Tibial nerve (tissue), 4 donors: ENCODE measurements at regions not wholly inside any gene's neighbourhood (a gene's known extent, or its start where the extent isn't known, plus 50 kb on each side); places are given as distances from the start of the nearest gene placed in this dataset.

ENCODE experiments used
- DNase-seq, 2 donors: peaks; one replicate each; pipeline ENCODE4 v3.0.0-alpha.2; 2019; ENCODE audit warnings: low spot score in 2 of 2
- H3K27ac ChIP-seq, 4 donors: fragments of 200-600 bp; sonication (generic) in 3 of 4; one replicate each; pipeline ENCODE4 v1.5.1; 2017 to 2019; ENCODE audit warnings: mild to moderate bottlenecking in 1 of 4
- H3K27me3 ChIP-seq, 2 donors: fragments of 200-600 bp; sonication (generic) in 1 of 2; one replicate each; pipeline versions ENCODE4 v1.5.1 to v1.6.0; 2017 to 2019
- H3K36me3 ChIP-seq, 3 donors: fragments of 200-600 bp; sonication (generic); one replicate each; pipeline ENCODE4 v1.5.1; 2018 to 2019
- H3K4me1 ChIP-seq, 4 donors: fragments of 200-600 bp; sonication (generic) in 3 of 4; one replicate each; pipeline ENCODE4 v1.5.1; 2017 to 2019
- H3K4me3 ChIP-seq, 4 donors: fragments of 200-600 bp; sonication (generic) in 3 of 4; one replicate each; pipeline ENCODE4 v1.5.1; 2017 to 2019; ENCODE audit warnings: mild to moderate bottlenecking in 1 of 4, moderate library complexity in 1 of 4
- H3K9me3 ChIP-seq, 4 donors: fragments of 200-600 bp; sonication (generic) in 3 of 4; one replicate each; pipeline ENCODE4 v1.5.1; 2017 to 2019
- EP300 ChIP-seq, 2 donors: sonication (generic); formaldehyde crosslinking; IDR thresholded peaks; one replicate each; pipeline ENCODE4 v1.6.1; 2017; ENCODE audit warnings: antibody characterized with exemption in 2 of 2, mild to moderate bottlenecking in 1 of 2
- POLR2A ChIP-seq, 2 donors: fragments of 450-650 bp; IDR thresholded peaks; one replicate each; pipeline ENCODE4 v1.6.1; 2017; ENCODE audit warnings: antibody characterized with exemption in 2 of 2, mild to moderate bottlenecking in 2 of 2, moderate library complexity in 2 of 2
- WGBS, 2 donors: methylation state at CpG; one replicate each; pipeline ENCODE4 v1.1.5; 2018; 5-methylcytosine and 5-hydroxymethylcytosine counted together
- TF ChIP-seq, protein P1 (sequence below), 5 experiments: fragments of 200-600 bp in 3 of 5; fragments of 450-650 bp in 2 of 5; sonication (generic) in 3 of 5; IDR thresholded peaks; one replicate each; pipeline ENCODE4 v1.5.1; 2016 to 2019; ENCODE audit warnings: antibody characterized with exemption in 5 of 5, mild to moderate bottlenecking in 3 of 5, moderate library complexity in 2 of 5

DNA sequence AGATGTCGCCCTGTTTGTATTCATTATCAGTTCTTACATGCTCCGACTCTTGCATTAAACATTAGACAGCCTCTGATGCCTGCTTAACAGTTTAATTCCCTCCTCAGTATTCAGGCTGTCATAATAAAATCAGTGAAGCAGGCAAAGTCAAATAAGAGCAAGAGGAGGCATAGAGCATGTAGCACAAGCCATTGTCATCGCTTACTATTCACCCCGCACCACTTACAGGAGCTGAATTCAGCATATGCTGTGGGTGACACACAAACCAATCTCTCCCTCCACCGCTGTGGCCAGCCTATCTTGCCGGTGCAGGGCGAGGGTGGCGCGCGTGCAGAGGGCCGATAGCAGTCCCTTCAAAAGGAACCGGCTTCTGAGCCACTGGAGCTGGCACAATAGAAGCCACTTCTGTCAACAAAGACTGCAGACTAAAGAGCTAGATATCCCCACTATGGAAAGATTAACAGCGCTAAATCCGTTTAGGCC, 433.2 kb upstream of the MGMT start:
- TF ChIP-seq, protein P1, sequence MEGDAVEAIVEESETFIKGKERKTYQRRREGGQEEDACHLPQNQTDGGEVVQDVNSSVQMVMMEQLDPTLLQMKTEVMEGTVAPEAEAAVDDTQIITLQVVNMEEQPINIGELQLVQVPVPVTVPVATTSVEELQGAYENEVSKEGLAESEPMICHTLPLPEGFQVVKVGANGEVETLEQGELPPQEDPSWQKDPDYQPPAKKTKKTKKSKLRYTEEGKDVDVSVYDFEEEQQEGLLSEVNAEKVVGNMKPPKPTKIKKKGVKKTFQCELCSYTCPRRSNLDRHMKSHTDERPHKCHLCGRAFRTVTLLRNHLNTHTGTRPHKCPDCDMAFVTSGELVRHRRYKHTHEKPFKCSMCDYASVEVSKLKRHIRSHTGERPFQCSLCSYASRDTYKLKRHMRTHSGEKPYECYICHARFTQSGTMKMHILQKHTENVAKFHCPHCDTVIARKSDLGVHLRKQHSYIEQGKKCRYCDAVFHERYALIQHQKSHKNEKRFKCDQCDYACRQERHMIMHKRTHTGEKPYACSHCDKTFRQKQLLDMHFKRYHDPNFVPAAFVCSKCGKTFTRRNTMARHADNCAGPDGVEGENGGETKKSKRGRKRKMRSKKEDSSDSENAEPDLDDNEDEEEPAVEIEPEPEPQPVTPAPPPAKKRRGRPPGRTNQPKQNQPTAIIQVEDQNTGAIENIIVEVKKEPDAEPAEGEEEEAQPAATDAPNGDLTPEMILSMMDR (IDR thresholded peaks at IDR 0.05) = no peak
- TF ChIP-seq EP300 (IDR thresholded peaks at IDR 0.05) (no peak), POLR2A (IDR thresholded peaks at IDR 0.05) (no peak)
- H3K4me1 ChIP-seq = peaks cover 0 to 12% (median 0%) of the 10 kb centered on the region in 4 donors
- no peak overlapping the region for H3K4me3 ChIP-seq
- WGBS, 2 donors = 76 to 79% methylated on average over 14 of the region's 14 CpGs
- no peaks in the 10 kb centered on the region for H3K36me3 ChIP-seq
- peaks cover 0 to 36% of the 10 kb centered on the region in 2 donors for H3K27me3 ChIP-seq
- H3K27ac ChIP-seq = no peak overlapping the region
- no peak for DNase-seq
- no peaks in the 10 kb centered on the region for H3K9me3 ChIP-seq

DNA sequence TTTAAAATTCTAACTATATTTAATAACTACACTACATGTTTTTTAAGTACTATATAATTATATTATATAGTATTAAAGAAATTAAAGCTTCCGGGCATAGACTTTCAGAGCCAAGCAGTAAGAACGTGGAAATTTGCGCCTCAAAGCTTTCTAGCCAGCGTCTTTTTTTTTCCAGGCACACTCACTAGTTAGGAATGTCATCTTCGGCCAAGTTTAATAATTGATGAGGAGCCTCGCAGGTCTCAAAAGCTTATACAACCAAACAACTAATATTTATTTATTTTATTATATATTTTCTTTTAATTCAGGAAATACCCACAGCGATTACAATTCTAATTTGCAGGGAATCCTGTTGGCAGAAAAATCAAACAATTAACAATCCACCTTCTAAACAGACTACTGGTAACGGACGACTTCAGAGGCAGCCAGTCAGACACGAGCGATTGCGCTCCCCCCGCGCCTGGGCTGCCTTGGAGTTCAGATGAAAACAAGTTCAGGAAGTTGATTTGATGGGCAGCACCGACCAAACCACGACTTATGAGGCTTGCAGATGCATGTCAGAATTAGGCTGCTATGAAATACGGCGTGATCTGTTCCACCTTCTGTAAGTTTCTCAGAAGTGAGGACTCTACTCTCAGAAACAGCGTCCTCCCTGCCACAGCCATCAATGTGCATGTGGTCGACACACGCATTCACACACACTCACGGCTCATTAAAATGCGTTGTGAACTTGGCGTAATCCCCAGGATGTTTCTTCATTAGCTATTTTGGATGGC, 431.8 kb upstream of the MGMT start:
- Histone ChIP-seq H3K27me3 (peaks cover 0 to 27% of the 10 kb centered on the region in 2 donors), H3K36me3 (no peaks in the 10 kb centered on the region), H3K9me3 (no peaks in the 10 kb centered on the region), H3K4me1 (peaks cover 0 to 12% (median 0%) of the 10 kb centered on the region in 4 donors), H3K27ac (no peak overlapping the region), H3K4me3 (peak overlapping the region in 1 of 4 donors; percentile 12)
- no peak for DNase-seq
- 50 to 63% methylated on average over 24 of the region's 24 CpGs for WGBS, 2 donors
- TF ChIP-seq EP300 (IDR thresholded peaks at IDR 0.05) = no peak
- TF ChIP-seq, protein P1 (IDR thresholded peaks at IDR 0.05) = no peak
- no peak for TF ChIP-seq POLR2A (IDR thresholded peaks at IDR 0.05)

DNA sequence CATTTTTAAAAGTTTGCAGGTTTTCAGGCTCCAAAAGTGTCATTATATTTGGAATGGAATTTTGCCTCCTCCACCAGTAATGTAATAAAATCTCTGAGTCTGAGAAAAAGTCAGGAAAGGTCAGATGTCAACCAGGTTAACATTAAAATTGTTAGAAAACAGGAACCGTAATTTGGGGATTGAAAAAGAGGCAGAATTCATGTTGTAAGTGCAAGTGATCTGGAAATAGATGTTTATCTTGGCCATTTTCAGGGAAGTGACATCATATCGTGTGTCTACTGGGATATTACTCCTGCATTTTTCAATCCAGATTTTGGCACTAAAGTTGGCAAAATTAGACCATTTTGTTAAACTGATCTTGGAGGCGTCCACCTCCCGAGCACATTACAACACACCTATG, 428.5 kb upstream of the MGMT start:
- Histone ChIP-seq H3K27ac (no peak overlapping the region), H3K4me3 (no peak overlapping the region), H3K27me3 (peaks cover 0 to 19% of the 10 kb centered on the region in 2 donors), H3K4me1 (peaks cover 0 to 4% (median 0%) of the 10 kb centered on the region in 4 donors), H3K36me3 (no peaks in the 10 kb centered on the region), H3K9me3 (no peaks in the 10 kb centered on the region)
- no peak for DNase-seq
- TF ChIP-seq, protein P1 (IDR thresholded peaks at IDR 0.05) = no peak
- no peak for TF ChIP-seq POLR2A (IDR thresholded peaks at IDR 0.05)
- TF ChIP-seq EP300 (IDR thresholded peaks at IDR 0.05) = no peak
- 29 to 41% methylated on average over 4 of the region's 4 CpGs for WGBS, 2 donors

DNA sequence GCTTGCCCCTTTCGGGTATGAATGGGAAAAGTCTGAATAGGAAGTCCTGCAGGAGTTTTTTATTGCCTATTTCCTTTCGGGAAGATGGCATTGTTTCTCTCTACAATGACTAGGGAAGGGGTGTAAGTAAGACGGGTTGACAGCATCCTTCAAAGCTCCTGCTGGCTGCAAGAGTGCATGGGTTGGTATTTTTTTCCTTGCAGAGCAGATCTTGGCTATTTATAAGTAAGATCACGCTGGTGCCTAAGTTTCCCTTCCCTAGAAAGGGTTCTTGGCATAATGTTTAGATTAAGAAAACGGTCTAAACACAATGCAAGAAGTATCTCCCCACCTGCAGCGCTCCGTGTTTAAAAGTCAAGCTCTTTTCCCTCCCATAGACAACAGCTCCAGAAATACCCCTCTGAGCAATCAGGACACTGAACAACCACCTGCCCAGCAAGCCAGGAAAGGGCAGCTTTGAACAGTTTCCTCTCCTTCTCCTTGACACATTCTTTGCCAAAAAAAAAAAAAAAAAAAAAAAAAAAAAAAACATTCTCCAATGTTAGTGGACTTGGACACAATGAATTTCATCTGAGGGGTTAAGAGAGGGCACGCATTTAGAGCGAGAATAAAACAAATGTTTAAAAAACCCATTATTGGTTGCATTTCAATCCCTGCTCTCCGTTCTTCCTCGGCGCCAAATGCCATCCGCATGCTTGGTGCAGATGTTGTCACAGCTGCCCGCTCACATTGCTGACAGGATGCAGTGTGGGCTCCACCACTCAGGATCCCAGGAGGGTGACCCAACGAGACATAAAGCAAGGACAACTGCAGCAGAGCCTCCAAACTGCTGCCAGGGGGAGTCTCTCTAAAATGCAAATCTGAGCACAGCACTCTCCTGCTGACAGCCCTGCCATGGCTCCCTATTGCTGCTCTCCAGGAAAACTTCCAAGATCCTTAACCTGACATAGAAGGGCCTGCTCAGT, 427.4 kb upstream of the MGMT start:
- Histone ChIP-seq H3K36me3 (no peaks in the 10 kb centered on the region), H3K27ac (no peak overlapping the region), H3K4me3 (no peak overlapping the region), H3K9me3 (no peaks in the 10 kb centered on the region), H3K4me1 (peaks cover 0 to 4% (median 0%) of the 10 kb centered on the region in 4 donors), H3K27me3 (peaks cover 0 to 13% of the 10 kb centered on the region in 2 donors)
- no peak for TF ChIP-seq EP300 (IDR thresholded peaks at IDR 0.05)
- TF ChIP-seq POLR2A (IDR thresholded peaks at IDR 0.05) = no peak
- TF ChIP-seq, protein P1 (IDR thresholded peaks at IDR 0.05) = no peak
- no peak for DNase-seq
- WGBS, 2 donors = 57 to 64% methylated on average over 15 of the region's 15 CpGs
